Thyroid gland (tissue), 4 donors: ENCODE measurements at regions not wholly inside any gene's neighbourhood (a gene's known extent, or its start where the extent isn't known, plus 50 kb on each side); places are given as distances from the start of the nearest gene placed in this dataset.

Experiments used
- POLR2A ChIP-seq, 2 donors: fragments of 450-650 bp; IDR thresholded peaks; one replicate each; pipeline ENCODE4 v1.6.1; 2017; ENCODE audit warnings: antibody characterized with exemption in 2 of 2, mild to moderate bottlenecking in 2 of 2, moderate library complexity in 1 of 2
- TF ChIP-seq, protein P1 (sequence below), 6 experiments: fragments of 200-600 bp in 3 of 6; fragments of 450-650 bp in 3 of 6; sonication (generic) in 3 of 6; IDR thresholded peaks; one replicate each; pipeline ENCODE4 v1.5.1; 2016 to 2019; ENCODE audit warnings: antibody characterized with exemption in 6 of 6, mild to moderate bottlenecking in 2 of 6, inconsistent platforms in 1 of 6, moderate library complexity in 1 of 6

GRCh38 chr7:41566581-41566980, 136.3 kb downstream of the INHBA start:
- TF ChIP-seq, protein P1, sequence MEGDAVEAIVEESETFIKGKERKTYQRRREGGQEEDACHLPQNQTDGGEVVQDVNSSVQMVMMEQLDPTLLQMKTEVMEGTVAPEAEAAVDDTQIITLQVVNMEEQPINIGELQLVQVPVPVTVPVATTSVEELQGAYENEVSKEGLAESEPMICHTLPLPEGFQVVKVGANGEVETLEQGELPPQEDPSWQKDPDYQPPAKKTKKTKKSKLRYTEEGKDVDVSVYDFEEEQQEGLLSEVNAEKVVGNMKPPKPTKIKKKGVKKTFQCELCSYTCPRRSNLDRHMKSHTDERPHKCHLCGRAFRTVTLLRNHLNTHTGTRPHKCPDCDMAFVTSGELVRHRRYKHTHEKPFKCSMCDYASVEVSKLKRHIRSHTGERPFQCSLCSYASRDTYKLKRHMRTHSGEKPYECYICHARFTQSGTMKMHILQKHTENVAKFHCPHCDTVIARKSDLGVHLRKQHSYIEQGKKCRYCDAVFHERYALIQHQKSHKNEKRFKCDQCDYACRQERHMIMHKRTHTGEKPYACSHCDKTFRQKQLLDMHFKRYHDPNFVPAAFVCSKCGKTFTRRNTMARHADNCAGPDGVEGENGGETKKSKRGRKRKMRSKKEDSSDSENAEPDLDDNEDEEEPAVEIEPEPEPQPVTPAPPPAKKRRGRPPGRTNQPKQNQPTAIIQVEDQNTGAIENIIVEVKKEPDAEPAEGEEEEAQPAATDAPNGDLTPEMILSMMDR (IDR thresholded peaks at IDR 0.05), result no peak
- no peak for TF ChIP-seq POLR2A (IDR thresholded peaks at IDR 0.05)
